GM18861 (cell line): ENCODE measurements at regions not wholly inside any gene's neighbourhood (a gene's known extent, or its start where the extent isn't known, plus 50 kb on each side); places are given as distances from the start of the nearest gene placed in this dataset.
A peak's percentile ranks its signal among the peaks of the same experiment; 100 is the strongest.
"Not testable (repeated sequence)": the region's sequence is repeated elsewhere in the genome, so short reads cannot be mapped to it uniquely, and the experiment has no call there.

Source experiments
- ATAC-seq: cut with Tn5 transposase; IDR thresholded peaks from one replicate; pipeline ENCODE4 v1.9.1; 2021; ENCODE audit not compliant: unreplicated experiment

- no peak for ATAC-seq
These were observed 164.6 kb upstream of the PFN2 start for GRCh38 chr3:150135287-150135721.

GRCh38 chr3:150133293-150133692, 162.6 kb upstream of the PFN2 start:
- no peak for ATAC-seq

- ATAC-seq = no peak
These were observed 161.5 kb upstream of the PFN2 start for GRCh38 chr3:150132101-150132749.

GRCh38 chr3:150131663-150132062, 161.0 kb upstream of the PFN2 start:
- no peak for ATAC-seq

GRCh38 chr3:150130404-150131100, 159.9 kb upstream of the PFN2 start:
- no peak for ATAC-seq

GRCh38 chr3:150129166-150129565, 158.5 kb upstream of the PFN2 start:
- ATAC-seq = no peak

GRCh38 chr3:150128126-150128525, 157.4 kb upstream of the PFN2 start:
- no peak for ATAC-seq

GRCh38 chr3:150127011-150127490, 156.4 kb upstream of the PFN2 start:
- no peak for ATAC-seq

GRCh38 chr3:150124142-150124541, 153.4 kb upstream of the PFN2 start:
- no peak for ATAC-seq

- not testable (repeated sequence) for ATAC-seq
These were observed 152.6 kb upstream of the PFN2 start for GRCh38 chr3:150123249-150123648.

- ATAC-seq = no peak
These were observed 147.5 kb upstream of the PFN2 start for GRCh38 chr3:150118219-150118618.

- ATAC-seq = no peak
These were observed 146.4 kb upstream of the PFN2 start for GRCh38 chr3:150117076-150117475.

GRCh38 chr3:150116196-150116595, 145.5 kb upstream of the PFN2 start:
- no peak for ATAC-seq

GRCh38 chr3:150114873-150115540, 144.3 kb upstream of the PFN2 start:
- peak; percentile 88 for ATAC-seq

- ATAC-seq = no peak
These were observed 143.6 kb upstream of the PFN2 start for GRCh38 chr3:150114273-150114672.

- no peak for ATAC-seq
These were observed 139.4 kb upstream of the PFN2 start for GRCh38 chr3:150110097-150110496.

- ATAC-seq = no peak
These were observed 136.9 kb upstream of the PFN2 start for GRCh38 chr3:150107429-150108175.

- no peak for ATAC-seq
These were observed 136.2 kb upstream of the PFN2 start for GRCh38 chr3:150106740-150107428.

GRCh38 chr3:150105886-150106612, 135.4 kb upstream of the PFN2 start:
- ATAC-seq = no peak

- ATAC-seq = no peak
These were observed 134.3 kb upstream of the PFN2 start for GRCh38 chr3:150105025-150105424.
